Upper lobe of right lung (tissue), 1 donor: ENCODE measurements at regions not wholly inside any gene's neighbourhood (a gene's known extent, or its start where the extent isn't known, plus 50 kb on each side); places are given as distances from the start of the nearest gene placed in this dataset.

Source experiments
- ATAC-seq: fragments of 200-7000 bp; cut with Tn5 transposase; one replicate; pipeline ENCODE4 v1.9.1; 2020; ENCODE audit warnings: mild to moderate bottlenecking, moderate library complexity
- DNase-seq: peaks from one replicate; pipeline ENCODE4 v3.0.0-alpha.2; 2020
- H3K27ac ChIP-seq: fragments of 200-600 bp; one replicate; pipeline ENCODE4 v1.8.0; 2022
- H3K27me3 ChIP-seq: fragments of 200-600 bp; one replicate; pipeline ENCODE4 v1.8.0; 2022; ENCODE audit warnings: mild to moderate bottlenecking
- H3K36me3 ChIP-seq: fragments of 200-600 bp; one replicate; pipeline ENCODE4 v1.8.0; 2022
- H3K4me1 ChIP-seq: fragments of 200-600 bp; one replicate; pipeline ENCODE4 v1.8.0; 2022
- H3K4me3 ChIP-seq: fragments of 200-600 bp; one replicate; pipeline ENCODE4 v1.8.0; 2022; ENCODE audit warnings: mild to moderate bottlenecking
- H3K9me3 ChIP-seq: fragments of 200-600 bp; one replicate; pipeline ENCODE4 v1.8.0; 2022
- intact Hi-C: fragments of 100-400 bp; cut with DNase I; formaldehyde crosslinking; loops from one replicate; pipeline ENCODE4 v1.11.0; 2022
- TF ChIP-seq, protein P1 (sequence below): fragments of 200-600 bp; IDR thresholded peaks from one replicate; pipeline ENCODE4 v1.8.0; 2022; ENCODE audit warnings: antibody characterized with exemption
- donor health status: DM: no; HTN: yes; CAD: no; lungs with severe emphysema.

DNA sequence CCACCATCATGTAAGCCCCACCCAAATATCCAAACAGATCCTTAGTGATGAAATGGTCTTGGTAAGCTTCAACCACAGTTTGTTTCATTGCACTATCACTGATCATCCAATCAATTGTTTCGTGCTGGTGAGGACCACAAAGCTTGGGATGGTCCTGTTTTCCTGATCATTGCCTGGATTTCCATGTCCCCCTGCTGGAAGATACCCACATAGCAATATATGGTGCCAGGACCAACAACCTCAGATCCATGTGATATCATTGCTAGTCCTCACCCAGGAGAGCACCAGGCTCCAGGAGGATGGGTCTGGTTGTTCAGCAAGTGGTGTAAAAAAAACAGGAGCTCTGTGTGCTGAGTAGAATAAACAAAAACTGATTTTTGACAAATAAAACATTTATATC is 206.5 kb upstream of the SH3BP4 start:
- Histone ChIP-seq H3K27ac (no peak overlapping the region), H3K9me3 (no peaks in the 10 kb centered on the region), H3K27me3 (no peaks in the 10 kb centered on the region), H3K36me3 (no peaks in the 10 kb centered on the region), H3K4me3 (no peak overlapping the region), H3K4me1 (no peaks in the 10 kb centered on the region)
- intact Hi-C loops: no loop called here
- ATAC-seq: no peak
- no peak for DNase-seq
- TF ChIP-seq, protein P1, sequence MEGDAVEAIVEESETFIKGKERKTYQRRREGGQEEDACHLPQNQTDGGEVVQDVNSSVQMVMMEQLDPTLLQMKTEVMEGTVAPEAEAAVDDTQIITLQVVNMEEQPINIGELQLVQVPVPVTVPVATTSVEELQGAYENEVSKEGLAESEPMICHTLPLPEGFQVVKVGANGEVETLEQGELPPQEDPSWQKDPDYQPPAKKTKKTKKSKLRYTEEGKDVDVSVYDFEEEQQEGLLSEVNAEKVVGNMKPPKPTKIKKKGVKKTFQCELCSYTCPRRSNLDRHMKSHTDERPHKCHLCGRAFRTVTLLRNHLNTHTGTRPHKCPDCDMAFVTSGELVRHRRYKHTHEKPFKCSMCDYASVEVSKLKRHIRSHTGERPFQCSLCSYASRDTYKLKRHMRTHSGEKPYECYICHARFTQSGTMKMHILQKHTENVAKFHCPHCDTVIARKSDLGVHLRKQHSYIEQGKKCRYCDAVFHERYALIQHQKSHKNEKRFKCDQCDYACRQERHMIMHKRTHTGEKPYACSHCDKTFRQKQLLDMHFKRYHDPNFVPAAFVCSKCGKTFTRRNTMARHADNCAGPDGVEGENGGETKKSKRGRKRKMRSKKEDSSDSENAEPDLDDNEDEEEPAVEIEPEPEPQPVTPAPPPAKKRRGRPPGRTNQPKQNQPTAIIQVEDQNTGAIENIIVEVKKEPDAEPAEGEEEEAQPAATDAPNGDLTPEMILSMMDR: peak; percentile 7

DNA sequence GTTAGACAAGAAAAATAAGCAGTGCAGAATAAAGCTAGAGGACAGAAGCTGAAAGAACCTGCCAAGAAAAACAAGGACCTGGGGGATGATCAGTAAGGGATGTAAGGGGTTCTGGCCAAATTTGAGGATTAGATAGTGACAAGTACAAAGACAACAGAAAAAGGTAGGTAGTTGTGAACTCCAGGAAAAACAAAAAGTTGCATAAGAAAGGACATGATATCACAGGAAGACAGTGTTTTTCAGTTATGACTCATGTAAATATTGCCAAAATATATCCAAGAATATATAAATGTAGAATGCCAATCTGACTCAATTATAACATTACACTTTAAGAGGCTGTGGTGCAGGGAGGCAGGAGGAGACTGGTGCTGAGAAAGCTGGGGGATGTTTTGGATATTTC is 209.8 kb upstream of the SH3BP4 start:
- Histone ChIP-seq H3K4me1 (no peaks in the 10 kb centered on the region), H3K27me3 (no peaks in the 10 kb centered on the region), H3K9me3 (no peaks in the 10 kb centered on the region), H3K36me3 (no peaks in the 10 kb centered on the region), H3K27ac (no peak overlapping the region), H3K4me3 (no peak overlapping the region)
- DNase-seq (no peak), ATAC-seq (no peak)
- intact Hi-C loops: no loop called here
- TF ChIP-seq, protein P1: no peak

DNA sequence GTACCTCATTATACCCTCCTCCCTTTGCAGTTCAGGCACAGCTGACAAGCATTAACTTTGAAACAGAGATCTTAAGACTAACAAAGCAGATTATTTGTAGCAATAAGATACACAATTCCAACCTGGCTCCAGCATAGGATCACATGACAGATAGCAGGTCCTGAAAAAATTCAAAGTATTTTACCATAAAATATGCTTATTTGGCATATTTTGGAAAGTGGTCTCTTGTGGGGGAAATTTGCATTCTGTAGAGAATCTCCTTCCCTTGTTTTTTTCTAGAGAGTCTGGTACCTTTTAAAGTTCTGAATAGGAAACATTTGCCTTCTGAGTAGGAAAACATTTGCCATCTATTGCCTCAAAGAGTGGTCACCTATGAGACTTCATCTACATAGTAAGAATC is 212.8 kb upstream of the SH3BP4 start:
- Histone ChIP-seq H3K27me3 (no peaks in the 10 kb centered on the region), H3K36me3 (no peaks in the 10 kb centered on the region), H3K4me3 (no peak overlapping the region), H3K27ac (no peak overlapping the region), H3K4me1 (no peaks in the 10 kb centered on the region), H3K9me3 (no peaks in the 10 kb centered on the region)
- TF ChIP-seq, protein P1: no peak
- DNase-seq: no peak
- ATAC-seq: no peak
- intact Hi-C loops: no loop called here

DNA sequence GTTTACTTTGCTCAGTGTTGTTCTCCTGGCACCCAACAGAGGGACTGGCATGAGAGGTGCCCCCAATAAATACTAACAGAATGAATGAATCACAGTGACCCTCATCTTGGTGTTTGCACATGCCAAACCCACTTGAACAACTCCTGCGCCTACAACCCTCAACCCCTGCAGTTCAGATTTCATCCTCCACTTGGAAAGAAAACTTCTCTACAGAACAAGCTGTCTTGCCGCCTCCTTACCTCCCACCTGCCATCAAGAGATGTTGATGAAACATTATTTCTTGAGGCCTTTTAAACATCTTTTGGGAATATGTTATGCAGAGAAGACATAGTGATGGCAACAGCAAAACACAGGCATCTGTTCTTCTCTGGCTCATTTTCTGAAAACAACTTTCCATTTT is 216.0 kb upstream of the SH3BP4 start:
- intact Hi-C loops: no loop called here
- DNase-seq (no peak), ATAC-seq (no peak)
- Histone ChIP-seq H3K4me3 (no peak overlapping the region), H3K27me3 (no peaks in the 10 kb centered on the region), H3K9me3 (no peaks in the 10 kb centered on the region), H3K4me1 (no peaks in the 10 kb centered on the region), H3K27ac (no peak overlapping the region), H3K36me3 (no peaks in the 10 kb centered on the region)
- TF ChIP-seq, protein P1: no peak

DNA sequence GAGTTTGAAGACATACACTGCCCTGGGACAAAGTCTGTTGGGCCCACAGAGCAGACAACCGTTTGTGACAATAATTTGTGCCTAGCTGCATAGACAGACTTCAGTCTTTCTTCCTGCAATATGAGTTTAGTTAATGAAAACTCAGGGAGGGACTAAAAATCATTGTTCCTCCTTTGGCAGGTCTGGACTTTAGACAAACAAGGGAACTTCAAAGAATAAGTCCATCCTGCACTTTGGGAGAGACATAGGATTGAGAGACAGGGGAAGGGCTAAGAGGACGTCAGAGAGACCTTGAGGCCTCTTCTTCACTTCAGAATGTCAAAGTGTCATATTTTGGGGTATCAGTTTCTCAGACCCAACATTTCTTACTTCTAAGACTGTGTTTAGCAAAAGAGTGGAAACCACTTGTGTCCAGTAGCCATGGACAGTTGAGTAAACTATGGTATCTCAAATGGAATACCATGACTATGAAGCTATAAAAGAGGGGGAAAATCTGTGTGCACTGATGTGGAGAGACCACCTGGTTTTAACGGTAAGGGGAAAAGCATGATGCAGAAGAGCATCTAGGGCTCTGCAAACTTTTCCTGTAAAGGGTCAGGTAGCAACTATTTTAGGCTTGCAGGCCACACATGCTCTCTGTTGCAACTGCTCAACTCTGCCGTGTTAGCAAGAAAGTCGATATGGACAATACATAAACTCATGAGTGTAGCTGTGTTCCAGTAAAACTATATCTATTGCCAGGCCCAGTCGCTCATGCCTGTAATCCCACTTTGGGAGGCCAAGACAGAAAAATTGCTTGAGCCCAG is 217.8 kb upstream of the SH3BP4 start:
- no peak for DNase-seq
- no peak for ATAC-seq
- no peak overlapping the region for H3K27ac ChIP-seq
- no peak overlapping the region for H3K4me3 ChIP-seq
- H3K36me3 ChIP-seq: no peaks in the 10 kb centered on the region
- intact Hi-C loops: no loop called here
- no peaks in the 10 kb centered on the region for H3K27me3 ChIP-seq
- TF ChIP-seq, protein P1: no peak
- no peaks in the 10 kb centered on the region for H3K4me1 ChIP-seq
- no peaks in the 10 kb centered on the region for H3K9me3 ChIP-seq

DNA sequence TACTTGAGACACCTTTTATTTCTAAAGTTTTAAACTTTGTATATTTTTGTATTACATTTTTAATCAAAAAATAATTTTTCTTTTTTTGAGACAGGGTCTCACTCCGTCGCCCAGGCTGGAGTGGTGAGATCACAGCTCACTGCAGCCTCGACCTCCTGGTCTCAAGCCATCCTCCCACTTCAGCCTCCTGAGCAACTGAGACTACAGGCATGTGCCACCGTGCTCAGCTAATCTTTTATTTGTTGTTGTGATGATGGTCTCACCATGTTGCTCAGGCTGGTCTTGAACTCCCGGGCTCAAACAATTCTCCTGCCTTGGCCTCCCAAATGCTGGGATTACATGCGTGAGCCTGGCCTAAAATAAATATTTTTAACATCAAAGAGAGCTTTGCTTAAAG is 218.7 kb upstream of the SH3BP4 start:
- TF ChIP-seq, protein P1: no peak
- intact Hi-C loops: no loop called here
- Histone ChIP-seq H3K27ac (no peak overlapping the region), H3K4me3 (no peak overlapping the region), H3K4me1 (no peaks in the 10 kb centered on the region), H3K9me3 (no peaks in the 10 kb centered on the region), H3K36me3 (no peaks in the 10 kb centered on the region), H3K27me3 (no peaks in the 10 kb centered on the region)
- ATAC-seq (no peak), DNase-seq (no peak)
